NCI-H345 treated with DMSO at 0.1 percent for 48 hours (cell line): ENCODE measurements at regions not wholly inside any gene's neighbourhood (a gene's known extent, or its start where the extent isn't known, plus 50 kb on each side); places are given as distances from the start of the nearest gene placed in this dataset.

Source experiments
- DNase-seq: peaks from one replicate; lab custom pipeline; 2025; ENCODE audit not compliant: unreplicated experiment; lab: John Stamatoyannopoulos, UW

DNA sequence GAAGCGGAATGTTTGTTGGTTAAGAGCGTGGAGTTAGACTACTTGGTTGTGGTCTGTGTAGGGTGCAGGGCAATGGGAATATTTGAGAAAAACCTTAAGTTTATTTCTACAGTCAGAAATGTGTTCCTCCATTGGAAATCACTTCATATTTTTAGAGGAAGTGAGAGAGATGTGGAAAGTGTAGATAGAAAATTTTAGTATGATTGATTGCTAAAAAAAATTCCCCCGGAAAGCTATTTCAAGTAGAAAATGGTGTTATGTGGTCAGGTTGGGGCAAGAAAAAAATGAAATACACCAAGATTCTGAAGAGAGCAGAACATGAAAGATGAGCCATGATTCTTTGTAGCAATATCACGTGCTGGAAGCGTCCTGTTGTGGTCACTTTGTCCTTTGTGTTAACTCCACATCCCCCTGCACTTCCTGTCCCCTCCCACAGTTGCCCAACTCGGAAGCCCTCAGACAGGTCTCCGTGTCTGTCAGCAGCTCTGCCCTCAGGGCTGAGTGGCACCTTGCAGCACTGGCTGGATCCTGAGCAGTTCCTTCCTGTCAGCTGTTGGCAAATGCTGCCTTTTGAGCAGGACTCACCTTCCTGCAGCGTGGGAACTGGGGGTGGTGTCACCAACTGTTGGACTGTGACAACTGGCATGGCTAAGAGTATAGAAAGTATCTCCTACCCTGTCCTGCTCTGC, 137.5 kb upstream of the SLC24A3 start:
- no peak for DNase-seq

GRCh38 chr20:19077370-19078220, 134.8 kb upstream of the SLC24A3 start:
- no peak for DNase-seq

DNA sequence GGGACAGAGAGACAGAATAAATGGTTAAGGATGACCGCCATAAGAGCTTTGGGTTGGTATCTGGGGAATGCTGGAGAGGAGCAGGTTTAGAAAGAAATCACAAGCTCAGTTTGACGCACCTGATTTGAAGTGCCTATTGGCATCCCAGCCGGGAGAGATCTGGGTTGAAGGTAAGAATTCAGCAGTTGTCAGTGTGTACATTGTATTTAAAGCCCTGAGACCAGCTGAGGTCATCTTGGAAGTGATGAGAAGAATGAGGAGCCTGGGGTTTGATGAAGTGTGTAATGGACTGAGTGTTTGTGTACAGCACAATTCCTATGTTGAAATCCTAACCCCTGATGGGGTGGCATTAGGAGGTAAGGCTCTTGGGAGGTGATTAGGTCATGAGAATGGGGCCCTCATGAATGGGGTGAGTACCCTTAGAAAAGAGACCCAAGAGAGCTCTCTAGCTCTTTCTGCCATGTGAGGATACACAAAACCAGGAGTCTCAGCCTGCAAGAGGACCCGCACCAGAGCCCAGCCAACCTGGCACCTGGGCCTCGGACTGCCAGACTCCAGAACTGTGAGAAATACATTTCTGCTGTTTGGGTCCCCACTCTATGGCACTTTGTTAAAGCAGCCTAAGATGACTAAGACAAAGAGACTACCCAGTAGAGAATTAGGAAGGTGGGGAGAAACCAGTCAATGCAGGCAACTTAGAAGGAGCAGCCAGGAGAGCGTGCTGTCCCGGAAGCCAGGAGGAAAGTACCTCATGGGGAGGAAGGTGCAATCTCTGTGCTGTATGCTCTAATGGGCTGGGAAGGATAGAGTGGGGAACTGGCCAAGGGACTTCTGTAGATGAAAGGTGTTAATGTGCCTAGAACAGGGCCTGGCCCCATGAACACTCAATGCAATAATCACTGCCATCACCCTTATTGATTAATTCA, 133.7 kb upstream of the SLC24A3 start:
- DNase-seq = no peak

GRCh38 chr20:19079536-19080299, 132.7 kb upstream of the SLC24A3 start:
- no peak for DNase-seq

- no peak for DNase-seq
These were observed 130.5 kb upstream of the SLC24A3 start for GRCh38 chr20:19081937-19082336.

DNA sequence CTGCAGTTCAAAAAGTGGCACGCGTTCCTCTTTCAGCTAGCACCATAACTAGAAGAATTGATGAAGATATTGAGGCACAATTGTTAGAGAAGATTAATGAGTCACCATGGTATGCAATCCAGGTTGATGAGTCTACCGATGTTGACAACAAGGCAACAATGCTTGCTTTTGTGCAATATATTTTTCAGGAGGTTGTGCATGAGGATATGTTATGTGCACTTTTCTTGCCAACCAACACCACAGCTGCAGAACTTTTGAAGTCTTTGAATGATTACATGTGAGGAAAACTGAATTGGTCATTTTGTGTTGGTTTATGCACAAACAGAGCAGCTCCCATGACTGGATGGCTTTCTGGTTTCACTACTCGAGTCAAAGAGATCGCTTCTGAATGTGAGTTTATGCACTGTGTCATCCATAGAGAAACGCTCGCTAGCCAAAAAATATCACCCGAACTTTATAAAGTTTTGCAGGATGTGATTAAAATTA, 129.3 kb upstream of the SLC24A3 start:
- DNase-seq = no peak

DNA sequence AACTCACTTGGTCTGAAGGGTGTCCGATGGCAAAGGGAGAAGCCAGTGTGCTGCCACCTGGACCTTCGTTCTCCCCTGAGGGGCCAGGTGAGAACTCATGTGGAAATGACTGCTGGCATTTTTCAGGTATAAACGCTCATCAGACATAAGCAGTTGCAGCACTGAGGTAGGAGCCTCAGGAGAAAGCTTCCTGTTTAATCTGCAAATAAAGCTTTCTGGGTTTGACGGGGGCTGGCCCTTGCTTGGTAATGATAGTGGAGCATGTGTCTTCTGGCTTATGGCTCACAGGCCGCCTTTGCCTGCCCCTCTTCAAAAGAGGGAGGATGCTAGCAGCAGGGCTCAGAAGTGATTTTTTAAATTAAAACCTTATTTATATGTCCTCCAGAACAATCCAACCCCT, 122.1 kb upstream of the SLC24A3 start:
- DNase-seq = no peak

GRCh38 chr20:19094959-19095541, 117.4 kb upstream of the SLC24A3 start:
- DNase-seq = no peak

DNA sequence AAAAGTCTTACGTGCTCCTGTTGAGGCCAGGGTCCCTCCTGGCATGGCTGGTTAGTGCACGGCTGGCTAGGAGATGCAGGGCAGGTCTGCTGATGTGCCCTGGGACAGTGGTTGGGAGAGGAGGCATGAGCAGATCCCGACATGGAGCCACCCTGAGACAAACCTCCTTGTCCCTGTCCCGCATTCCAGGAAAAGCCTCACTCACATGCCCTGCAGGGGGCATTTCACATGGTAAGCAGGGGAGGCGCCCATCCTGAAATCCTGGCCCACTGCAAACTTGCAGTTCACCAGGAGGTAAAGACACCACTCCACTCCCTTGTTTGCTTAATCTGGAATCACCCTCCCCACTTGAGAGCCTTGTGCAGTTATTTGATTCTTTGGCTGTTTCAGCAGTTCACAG, 116.7 kb upstream of the SLC24A3 start:
- DNase-seq = peak; percentile 7

DNA sequence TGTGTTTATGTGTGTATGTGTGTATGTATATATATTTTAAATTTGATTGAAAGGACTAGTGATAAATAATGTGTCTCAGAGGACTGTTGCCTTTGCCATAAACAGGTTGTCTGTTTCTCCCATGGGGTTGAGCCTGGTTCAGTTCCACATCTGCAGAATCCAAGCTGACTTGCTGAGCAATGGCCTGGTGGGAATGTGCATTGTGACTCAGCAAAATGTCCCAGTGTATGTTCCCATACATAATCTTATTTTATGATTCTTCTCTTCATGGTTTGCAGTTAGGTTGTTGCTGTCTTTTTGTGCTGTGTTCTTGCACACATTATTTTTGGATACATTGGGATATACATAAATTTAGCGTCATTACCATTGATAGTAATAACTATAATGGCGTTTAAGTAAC, 115.6 kb upstream of the SLC24A3 start:
- no peak for DNase-seq

DNA sequence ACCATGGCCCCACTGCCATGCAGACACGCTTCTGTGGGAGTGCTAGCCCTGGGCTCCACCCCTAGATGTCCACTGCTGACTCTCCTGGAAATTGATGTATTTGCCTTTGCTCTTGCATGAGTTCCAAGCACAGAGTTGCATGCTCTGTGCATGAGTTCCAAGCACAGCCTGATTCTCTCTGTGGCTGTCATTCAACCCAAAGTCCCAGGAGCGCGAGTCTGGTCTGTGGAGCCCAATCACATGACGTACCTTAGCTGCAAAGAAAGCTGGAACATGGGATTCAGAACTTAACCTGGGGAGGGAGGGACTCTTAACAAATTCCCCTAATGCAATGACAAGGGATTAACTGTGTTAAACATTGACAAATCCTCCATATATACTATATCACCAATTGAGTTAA, 114.3 kb upstream of the SLC24A3 start:
- DNase-seq = no peak

DNA sequence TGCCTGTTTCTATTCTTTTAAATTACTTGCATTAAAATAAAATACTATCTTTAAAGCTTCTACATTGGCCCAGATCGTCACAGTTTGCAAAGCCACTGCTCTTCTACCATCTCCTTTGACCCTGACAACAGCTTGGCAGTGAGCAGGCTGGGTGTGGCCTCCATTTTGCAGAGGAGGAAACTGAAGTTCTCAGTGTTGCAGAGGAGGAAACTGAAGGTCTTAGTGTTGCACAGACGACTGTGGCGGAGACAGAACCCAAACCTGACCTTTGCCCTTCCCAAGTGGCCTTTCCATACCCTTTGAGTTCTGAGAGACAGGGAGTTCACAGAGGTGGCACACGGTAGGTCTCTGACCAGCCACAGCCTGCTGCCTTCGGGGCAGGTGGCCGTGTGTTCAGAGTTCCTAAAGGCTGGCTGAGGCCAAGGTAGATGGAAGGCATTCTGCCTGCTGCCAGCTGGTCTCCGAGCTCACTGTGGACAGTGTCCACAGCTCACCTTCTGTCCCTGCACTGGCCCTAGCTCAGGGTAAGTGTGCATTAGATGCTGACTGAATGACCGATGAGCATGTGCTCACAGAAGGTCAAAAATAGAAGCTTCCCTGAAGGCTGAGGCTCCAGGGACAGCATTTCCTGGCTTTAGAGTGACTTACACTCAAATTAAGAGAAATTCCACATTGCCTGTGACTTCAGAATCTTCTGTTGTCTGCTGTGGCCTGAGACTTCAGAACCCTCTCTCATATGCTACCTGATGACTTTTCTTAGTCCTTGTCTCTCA, 113.5 kb upstream of the SLC24A3 start:
- no peak for DNase-seq

- no peak for DNase-seq
These were observed 112.6 kb upstream of the SLC24A3 start for GRCh38 chr20:19099596-19100545.

DNA sequence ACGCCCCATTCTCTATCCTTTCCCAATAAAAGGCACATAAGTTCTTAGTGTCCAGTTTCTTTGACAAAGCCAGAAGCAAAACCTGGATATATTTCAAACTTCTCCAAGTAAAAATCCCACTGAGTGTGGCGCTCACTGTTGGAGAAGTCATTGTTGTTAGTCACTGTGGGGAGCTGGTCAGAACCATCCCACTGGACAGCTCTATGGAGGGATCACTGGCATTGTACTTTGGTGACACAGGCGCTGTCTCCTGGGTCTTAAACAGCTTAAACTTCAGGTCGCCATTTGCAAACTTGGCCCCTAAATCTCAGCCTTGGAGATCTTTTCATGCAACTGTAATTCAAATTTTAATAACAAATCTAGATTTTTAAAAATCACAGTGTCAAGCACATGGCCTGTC, 111.5 kb upstream of the SLC24A3 start:
- no peak for DNase-seq

- DNase-seq = no peak
These were observed 108.3 kb upstream of the SLC24A3 start for GRCh38 chr20:19104186-19104585.

DNA sequence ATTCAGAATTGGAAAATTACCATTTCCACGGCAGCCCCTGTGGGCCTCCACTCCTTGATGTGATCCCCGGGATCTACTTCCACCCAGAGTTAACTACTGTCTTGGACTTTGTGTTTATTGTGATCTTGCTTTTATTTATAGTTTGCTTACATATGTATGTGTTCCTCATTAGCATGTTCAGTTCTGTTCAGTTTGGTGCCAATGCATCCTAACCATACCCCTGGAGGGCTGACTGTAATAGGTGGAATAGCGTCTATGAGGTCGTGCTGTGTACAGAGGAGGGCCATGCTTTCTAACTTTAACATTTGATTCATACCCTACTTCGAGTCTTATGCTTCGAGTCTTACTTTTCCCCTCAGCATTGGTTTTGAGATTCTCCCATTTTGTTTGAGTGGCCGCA, 104.3 kb upstream of the SLC24A3 start:
- no peak for DNase-seq

- DNase-seq = no peak
These were observed 102.2 kb upstream of the SLC24A3 start for GRCh38 chr20:19110285-19110684.

GRCh38 chr20:19110881-19111460, 101.5 kb upstream of the SLC24A3 start:
- DNase-seq = no peak
